HEK293T (cell line): ENCODE measurements at regions not wholly inside any gene's neighbourhood (a gene's known extent, or its start where the extent isn't known, plus 50 kb on each side); places are given as distances from the start of the nearest gene placed in this dataset.

ENCODE experiments used
- BHLHE40 ChIP-seq: fragments of 450-650 bp; IDR thresholded peaks from 2 replicates; pipeline ENCODE4 v1.6.1; 2016; ENCODE audit warnings: mild to moderate bottlenecking, moderate library complexity, borderline replicate concordance
- FOXA1 ChIP-seq: fragments of 450-650 bp; IDR thresholded peaks from 2 replicates; pipeline ENCODE4 v1.6.1; 2016; ENCODE audit warnings: mild to moderate bottlenecking
- FOXK2 ChIP-seq: fragments of 450-650 bp; IDR thresholded peaks from 2 replicates; pipeline ENCODE4 v1.6.1; 2016; ENCODE audit warnings: mild to moderate bottlenecking
- FOXM1 ChIP-seq: fragments of 450-650 bp; IDR thresholded peaks from 2 replicates; pipeline ENCODE4 v1.6.1; 2017; ENCODE audit warnings: mild to moderate bottlenecking, borderline replicate concordance
- NFRKB ChIP-seq: fragments of 450-650 bp; IDR thresholded peaks from 2 replicates; pipeline ENCODE4 v1.6.1; 2016; ENCODE audit warnings: mild to moderate bottlenecking, moderate library complexity
- PKNOX1 ChIP-seq: fragments of 450-650 bp; IDR thresholded peaks from 2 replicates; pipeline ENCODE4 v1.6.1; 2016
- SP1 ChIP-seq: fragments of 450-650 bp; IDR thresholded peaks from 2 replicates; pipeline ENCODE4 v1.6.1; 2017
- TARDBP ChIP-seq: fragments of 450-650 bp; IDR thresholded peaks from 2 replicates; pipeline ENCODE4 v1.6.1; 2016
- ZNF384 ChIP-seq: fragments of 450-650 bp; IDR thresholded peaks from 2 replicates; pipeline ENCODE4 v1.6.1; 2016

GRCh38 chr4:4776934-4777333, 82.5 kb upstream of the MSX1 start:
- no peak for TF ChIP-seq FOXA1
- no peak for TF ChIP-seq ZNF384
- TF ChIP-seq FOXK2: no peak
- no peak for TF ChIP-seq SP1
- no peak for TF ChIP-seq NFRKB
- TF ChIP-seq FOXM1: no peak
- TF ChIP-seq TARDBP: no peak
- TF ChIP-seq PKNOX1: no peak
- TF ChIP-seq BHLHE40: no peak
